RWPE1 (cell line): ENCODE measurements at regions not wholly inside any gene's neighbourhood (a gene's known extent, or its start where the extent isn't known, plus 50 kb on each side); places are given as distances from the start of the nearest gene placed in this dataset.
A peak's percentile ranks its signal among the peaks of the same experiment; 100 is the strongest.

Experiments used
- CTCF ChIA-PET: fragments of 350-600 bp; sonication (Branson Sonifier 250); formaldehyde crosslinking; extraction: SDS; loops from one replicate; lab custom pipeline; 2021; lab: Yijun Ruan, JAX
- POLR2A ChIA-PET: fragments of 400-600 bp; formaldehyde crosslinking; extraction: SDS; loops from one replicate; lab custom pipeline; 2020; ENCODE audit warnings: antibody characterized with exemption; ENCODE audit not compliant: low non-redundant PET; lab: Yijun Ruan, JAX
- DNase-seq: peaks from one replicate; pipeline ENCODE4 v3.0.0; 2012; ENCODE audit warnings: low spot score
- H3K27ac ChIP-seq: fragments of 450-650 bp; 2 replicates; pipeline ENCODE4 v1.5.1; 2017
- CTCF ChIP-seq: fragments of 450-650 bp; conservative IDR thresholded peaks from 2 replicates; pipeline ENCODE4 v1.5.1; 2017; ENCODE audit warnings: low read depth, mild to moderate bottlenecking

GRCh38 chr1:13965770-13966398 lies 265.9 kb downstream of the PRDM2 start:
- DNase-seq, result peak; percentile 78
- H3K27ac ChIP-seq, result no peak overlapping the region
- CTCF ChIA-PET, result interaction anchor here (0.6 to 1.3 kb wide), 8 partner anchors 11 to 1093 kb away, joined by 3 to 11 read pairs (median 3); no protein-coding TSS in a partner anchor
- POLR2A ChIA-PET, result no interaction called here
- peak; percentile 67 for TF ChIP-seq CTCF

- no peak overlapping the region for H3K27ac ChIP-seq
- no peak for DNase-seq
- CTCF ChIA-PET, result interaction anchor here (0.9 kb wide), 1 partner anchor 302 kb away, joined by 4 read pairs; no protein-coding TSS in a partner anchor
- TF ChIP-seq CTCF, result no peak
- POLR2A ChIA-PET, result no interaction called here
These were observed 267.7 kb downstream of the PRDM2 start for GRCh38 chr1:13967707-13968106.

DNA sequence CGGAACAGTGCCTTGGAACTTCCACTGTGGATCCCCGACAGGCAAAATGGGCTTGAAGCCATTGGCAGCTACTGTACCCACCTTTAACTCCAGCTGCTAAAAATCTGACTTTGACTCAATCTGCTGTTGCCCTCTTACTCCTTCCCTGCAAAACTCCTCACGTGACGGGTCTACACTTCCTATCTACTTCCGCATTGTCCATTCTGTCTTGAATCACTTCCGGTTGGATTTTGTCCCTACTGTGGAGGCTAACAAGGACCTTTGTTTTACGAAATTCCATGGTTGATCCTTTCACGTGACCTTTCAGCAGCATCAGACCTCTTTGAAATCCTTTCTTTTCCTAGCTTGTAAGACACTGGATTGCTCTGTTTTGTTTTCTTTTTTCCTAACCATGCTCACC lies 268.4 kb downstream of the PRDM2 start:
- CTCF ChIA-PET, result no interaction called here
- POLR2A ChIA-PET, result no interaction called here
- H3K27ac ChIP-seq, result no peak overlapping the region
- no peak for DNase-seq
- no peak for TF ChIP-seq CTCF

GRCh38 chr1:13970631-13971247 lies 270.8 kb downstream of the PRDM2 start:
- CTCF ChIA-PET, result no interaction called here
- POLR2A ChIA-PET, result no interaction called here
- H3K27ac ChIP-seq, result no peak overlapping the region
- TF ChIP-seq CTCF, result no peak
- no peak for DNase-seq

GRCh38 chr1:13976485-13976884 lies 276.5 kb downstream of the PRDM2 start:
- POLR2A ChIA-PET, result no interaction called here
- CTCF ChIA-PET, result interaction anchor here (1.4 kb wide), 1 partner anchor 11 kb away, joined by 3 read pairs; no protein-coding TSS in a partner anchor

DNA sequence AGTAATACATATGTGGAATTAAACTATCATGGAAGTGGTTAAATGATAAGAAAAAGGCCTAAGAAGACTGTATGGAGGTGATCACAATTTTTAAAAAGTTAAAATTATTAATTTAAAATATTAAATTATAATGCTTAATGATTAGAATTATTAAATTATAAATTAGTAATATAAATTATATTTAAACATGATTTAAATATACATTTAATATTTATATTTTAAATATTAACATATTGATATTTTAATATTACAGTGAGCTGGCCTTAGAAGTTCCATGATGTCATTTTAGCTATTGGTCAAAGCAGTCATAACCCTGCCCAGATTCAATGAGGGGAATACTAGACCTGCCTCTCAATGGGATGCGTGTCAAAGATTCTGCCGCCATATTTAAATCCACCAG lies 281.2 kb downstream of the PRDM2 start:
- no peak for DNase-seq
- H3K27ac ChIP-seq, result no peak overlapping the region
- no peak for TF ChIP-seq CTCF
- CTCF ChIA-PET, result no interaction called here
- POLR2A ChIA-PET, result no interaction called here

More at GRCh38 chr1:13976485-13976884, 276.5 kb downstream of the PRDM2 start:
- H3K27ac ChIP-seq, result no peak overlapping the region
- no peak for TF ChIP-seq CTCF
- no peak for DNase-seq
